ENCODE measurements at regions not wholly inside any gene's neighbourhood (a gene's known extent, or its start where the extent isn't known, plus 50 kb on each side); places are given as distances from the start of the nearest gene placed in this dataset.

GRCh38 chr6:164925681-164926530 lies 383.5 kb downstream of the C6orf118 start:
- no peak for TF ChIP-seq CTCF (IDR thresholded peaks at IDR 0.05; ENCODE audit: poor library complexity, severe bottlenecking)
- peak; percentile 56 for TF ChIP-seq EZH2 (IDR thresholded peaks at IDR 0.05; ENCODE audit: borderline replicate concordance, insufficient read depth, low read length, poor library complexity, severe bottlenecking)
- no peak for TF ChIP-seq RAD21 (conservative IDR thresholded peaks at IDR 0.05)
- no peak for TF ChIP-seq EP300 (conservative IDR thresholded peaks at IDR 0.05; ENCODE audit: poor library complexity, severe bottlenecking)
- no peak for TF ChIP-seq REST (IDR thresholded peaks at IDR 0.05; ENCODE audit: borderline replicate concordance)

Data from neural cell (in vitro differentiated cells).